Omental fat pad (tissue), 3 donors: ENCODE measurements at regions not wholly inside any gene's neighbourhood (a gene's known extent, or its start where the extent isn't known, plus 50 kb on each side); places are given as distances from the start of the nearest gene placed in this dataset.

Experiments used
- ATAC-seq: fragments of 150-250 bp; one replicate; pipeline ENCODE4 v1.9.1; 2016; ENCODE audit warnings: mild to moderate bottlenecking, moderate library complexity; ENCODE audit not compliant: low FRiP score
- DNase-seq: peaks from one replicate; pipeline ENCODE4 v3.0.0-alpha.2; 2019; ENCODE audit warnings: low spot score
- CTCF ChIP-seq, 3 donors: fragments of 450-650 bp; IDR thresholded peaks; one replicate each; pipeline ENCODE4 v1.5.1; 2016 to 2017; ENCODE audit warnings: antibody characterized with exemption in 3 of 3, mild to moderate bottlenecking in 3 of 3, moderate library complexity in 2 of 3

GRCh38 chr12:91556909-91557308 is 374.3 kb upstream of the DCN start:
- TF ChIP-seq CTCF (IDR thresholded peaks at IDR 0.05): no peak
- ATAC-seq: no peak
- DNase-seq: no peak

GRCh38 chr12:91555436-91556415 is 373.1 kb upstream of the DCN start:
- DNase-seq (no peak), ATAC-seq (no peak)
- no peak for TF ChIP-seq CTCF (IDR thresholded peaks at IDR 0.05)

GRCh38 chr12:91551927-91552326 is 369.3 kb upstream of the DCN start:
- no peak for ATAC-seq
- DNase-seq: no peak
- TF ChIP-seq CTCF (IDR thresholded peaks at IDR 0.05): no peak

- ATAC-seq (no peak), DNase-seq (no peak)
- TF ChIP-seq CTCF (IDR thresholded peaks at IDR 0.05): no peak
Observed at GRCh38 chr12:91551242-91551641, 368.6 kb upstream of the DCN start.

- DNase-seq (no peak), ATAC-seq (no peak)
- no peak for TF ChIP-seq CTCF (IDR thresholded peaks at IDR 0.05)
Observed at GRCh38 chr12:91542666-91543065, 360.0 kb upstream of the DCN start.

GRCh38 chr12:91542067-91542466 is 359.4 kb upstream of the DCN start:
- DNase-seq (no peak), ATAC-seq (no peak)
- TF ChIP-seq CTCF (IDR thresholded peaks at IDR 0.05): no peak

- ATAC-seq (no peak), DNase-seq (no peak)
- no peak for TF ChIP-seq CTCF (IDR thresholded peaks at IDR 0.05)
Observed at GRCh38 chr12:91538418-91538817, 355.8 kb upstream of the DCN start.
